Keratinocyte (primary cell): ENCODE measurements at regions not wholly inside any gene's neighbourhood (a gene's known extent, or its start where the extent isn't known, plus 50 kb on each side); places are given as distances from the start of the nearest gene placed in this dataset.

Experiments
- DNase-seq: peaks from one replicate; pipeline ENCODE4 v3.0.0-alpha.2; 2011; ENCODE audit warnings: low read depth, missing footprints, low spot score
- FAIRE-seq: peaks from 2 replicates; lab custom pipeline; 2011; peaks lifted over from hg19 to GRCh38; lab: Jason Lieb, UNC
- H2AFZ ChIP-seq: 2 replicates; pipeline ENCODE4 v1.6.0; 2012; ENCODE audit warnings: low read length, control low read depth, inconsistent platforms; ENCODE audit not compliant: control insufficient read depth
- H3K27ac ChIP-seq: 2 replicates; pipeline ENCODE4 v1.5.1; 2011; ENCODE audit warnings: low read length; ENCODE audit not compliant: control insufficient read depth, insufficient read depth
- H3K27me3 ChIP-seq: 3 replicates; pipeline ENCODE4 v1.6.0; 2011; ENCODE audit warnings: low read length; ENCODE audit not compliant: control insufficient read depth, insufficient read depth; ENCODE audit errors: extremely low read depth
- H3K36me3 ChIP-seq, 2 experiments: 2 replicates in 1 of 2; 3 replicates in 1 of 2; pipeline ENCODE4 v1.5.1; 2011; ENCODE audit warnings: low read length in 2 of 2, mild to moderate bottlenecking in 1 of 2; ENCODE audit not compliant: control insufficient read depth in 2 of 2, insufficient read depth in 2 of 2; ENCODE audit errors: extremely low read depth in 1 of 2
- H3K4me1 ChIP-seq: 3 replicates; pipeline ENCODE4 v1.5.1; 2011; ENCODE audit warnings: low read length; ENCODE audit not compliant: control insufficient read depth, insufficient read depth; ENCODE audit errors: extremely low read depth
- H3K4me2 ChIP-seq: 3 replicates; pipeline ENCODE4 v1.6.0; 2011; ENCODE audit warnings: low read depth, low read length; ENCODE audit not compliant: control insufficient read depth, insufficient read depth; ENCODE audit errors: extremely low read depth
- H3K4me3 ChIP-seq, 3 experiments: fragments of 200-600 bp in 1 of 3; sonication (generic) in 1 of 3; 2 replicates in 2 of 3; 3 replicates in 1 of 3; pipeline ENCODE4 v1.5.1; 2011 to 2016; ENCODE audit warnings: low read length in 3 of 3, mild to moderate bottlenecking in 3 of 3, control low read depth in 2 of 3, inconsistent platforms in 1 of 3, low read depth in 1 of 3, mixed read lengths in 1 of 3, mixed run types in 1 of 3, moderate library complexity in 1 of 3; ENCODE audit not compliant: control insufficient read depth in 2 of 3, insufficient read depth in 2 of 3; ENCODE audit errors: extremely low read depth in 1 of 3
- H3K79me2 ChIP-seq: 2 replicates; pipeline ENCODE4 v1.6.0; 2012; ENCODE audit warnings: low read length; ENCODE audit not compliant: control insufficient read depth, insufficient read depth
- H3K9ac ChIP-seq: 3 replicates; pipeline ENCODE4 v1.6.0; 2011; ENCODE audit warnings: low read length; ENCODE audit not compliant: control insufficient read depth, insufficient read depth; ENCODE audit errors: extremely low read depth
- H3K9me1 ChIP-seq: 3 replicates; pipeline ENCODE4 v1.6.0; 2011; ENCODE audit warnings: low read length; ENCODE audit not compliant: control insufficient read depth, insufficient read depth; ENCODE audit errors: extremely low read depth
- H3K9me3 ChIP-seq: 2 replicates; pipeline ENCODE4 v1.5.1; 2012; ENCODE audit warnings: low read depth, low read length; ENCODE audit not compliant: control insufficient read depth
- H4K20me1 ChIP-seq: 3 replicates; pipeline ENCODE4 v1.6.0; 2011; ENCODE audit warnings: low read length; ENCODE audit not compliant: control insufficient read depth, insufficient read depth; ENCODE audit errors: extremely low read depth
- EZH2 ChIP-seq: IDR thresholded peaks from one replicate; pipeline ENCODE4 v1.6.1; 2012; ENCODE audit warnings: inconsistent platforms, mild to moderate bottlenecking, low read length, moderate library complexity
- dilution Hi-C: fragments of 300-500 bp; cut with MboI; formaldehyde crosslinking; loops from one replicate; pipeline ENCODE4 v1.7.0; 2020; ENCODE audit warnings: low sequenced_read_pairs; ENCODE audit not compliant: extremely low pct_ligation_motif_present
- TF ChIP-seq, protein P1 (sequence below), 3 experiments: IDR thresholded peaks in 1 of 3; conservative IDR thresholded peaks in 1 of 3; optimal IDR thresholded peaks in 1 of 3; 2 replicates in 2 of 3; 3 replicates in 1 of 3; pipeline versions ENCODE3 to v1.5.1; 2011; ENCODE audit warnings: low read length in 3 of 3, mild to moderate bottlenecking in 3 of 3, moderate library complexity in 2 of 3, control low read depth in 1 of 3, inconsistent platforms in 1 of 3; ENCODE audit not compliant: insufficient read depth in 2 of 3; ENCODE audit errors: extremely low read depth in 1 of 3

DNA sequence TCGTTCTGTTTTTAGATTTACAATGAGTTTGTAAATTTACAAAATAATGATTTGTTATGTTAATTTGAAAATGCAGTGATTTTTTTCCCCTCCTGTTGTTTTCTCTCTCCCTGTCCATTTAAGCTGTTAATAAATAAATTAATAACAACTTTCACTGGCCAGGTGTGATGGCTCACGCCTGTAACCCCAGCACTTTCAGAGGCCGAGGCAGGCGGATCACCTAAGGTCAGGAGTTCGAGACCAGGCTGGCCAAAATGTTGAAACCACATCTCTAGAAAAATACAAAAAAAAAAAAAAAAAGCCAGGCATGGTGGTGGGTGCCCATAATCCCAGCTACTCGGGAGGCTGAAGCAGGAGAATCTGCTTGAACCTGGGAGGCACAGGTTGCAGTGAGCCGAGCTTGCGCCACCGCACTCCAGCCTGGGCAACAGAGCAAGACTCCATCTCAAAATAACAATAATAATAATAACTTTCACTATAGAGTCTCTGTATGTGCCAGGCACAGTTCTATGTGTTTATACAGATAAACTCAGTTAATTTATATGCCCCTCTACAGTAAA, 229.2 kb upstream of the ARGLU1 start:
- Histone ChIP-seq H3K9ac (no peak overlapping the region), H3K36me3 (no peaks in the 10 kb centered on the region), H3K4me3 (no peak overlapping the region), H3K27me3 (no peaks in the 10 kb centered on the region), H3K9me1 (no peaks in the 10 kb centered on the region), H2AFZ (no peak overlapping the region), H3K27ac (no peak overlapping the region), H3K79me2 (no peaks in the 10 kb centered on the region), H3K4me1 (no peaks in the 10 kb centered on the region), H3K9me3 (no peaks in the 10 kb centered on the region), H4K20me1 (no peaks in the 10 kb centered on the region), H3K4me2 (no peak overlapping the region)
- TF ChIP-seq, protein P1, sequence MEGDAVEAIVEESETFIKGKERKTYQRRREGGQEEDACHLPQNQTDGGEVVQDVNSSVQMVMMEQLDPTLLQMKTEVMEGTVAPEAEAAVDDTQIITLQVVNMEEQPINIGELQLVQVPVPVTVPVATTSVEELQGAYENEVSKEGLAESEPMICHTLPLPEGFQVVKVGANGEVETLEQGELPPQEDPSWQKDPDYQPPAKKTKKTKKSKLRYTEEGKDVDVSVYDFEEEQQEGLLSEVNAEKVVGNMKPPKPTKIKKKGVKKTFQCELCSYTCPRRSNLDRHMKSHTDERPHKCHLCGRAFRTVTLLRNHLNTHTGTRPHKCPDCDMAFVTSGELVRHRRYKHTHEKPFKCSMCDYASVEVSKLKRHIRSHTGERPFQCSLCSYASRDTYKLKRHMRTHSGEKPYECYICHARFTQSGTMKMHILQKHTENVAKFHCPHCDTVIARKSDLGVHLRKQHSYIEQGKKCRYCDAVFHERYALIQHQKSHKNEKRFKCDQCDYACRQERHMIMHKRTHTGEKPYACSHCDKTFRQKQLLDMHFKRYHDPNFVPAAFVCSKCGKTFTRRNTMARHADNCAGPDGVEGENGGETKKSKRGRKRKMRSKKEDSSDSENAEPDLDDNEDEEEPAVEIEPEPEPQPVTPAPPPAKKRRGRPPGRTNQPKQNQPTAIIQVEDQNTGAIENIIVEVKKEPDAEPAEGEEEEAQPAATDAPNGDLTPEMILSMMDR (optimal IDR thresholded peaks at IDR 0.05 in 1 of 3, IDR thresholded peaks at IDR 0.05 in 1 of 3, conservative IDR thresholded peaks at IDR 0.05 in 1 of 3; ENCODE audit: extremely low read depth in 1 of 3, insufficient read depth in 2 of 3, low read length in 3 of 3): no peak
- TF ChIP-seq EZH2: no peak
- dilution Hi-C loops: no loop called here
- FAIRE-seq (no peak), DNase-seq (no peak)

DNA sequence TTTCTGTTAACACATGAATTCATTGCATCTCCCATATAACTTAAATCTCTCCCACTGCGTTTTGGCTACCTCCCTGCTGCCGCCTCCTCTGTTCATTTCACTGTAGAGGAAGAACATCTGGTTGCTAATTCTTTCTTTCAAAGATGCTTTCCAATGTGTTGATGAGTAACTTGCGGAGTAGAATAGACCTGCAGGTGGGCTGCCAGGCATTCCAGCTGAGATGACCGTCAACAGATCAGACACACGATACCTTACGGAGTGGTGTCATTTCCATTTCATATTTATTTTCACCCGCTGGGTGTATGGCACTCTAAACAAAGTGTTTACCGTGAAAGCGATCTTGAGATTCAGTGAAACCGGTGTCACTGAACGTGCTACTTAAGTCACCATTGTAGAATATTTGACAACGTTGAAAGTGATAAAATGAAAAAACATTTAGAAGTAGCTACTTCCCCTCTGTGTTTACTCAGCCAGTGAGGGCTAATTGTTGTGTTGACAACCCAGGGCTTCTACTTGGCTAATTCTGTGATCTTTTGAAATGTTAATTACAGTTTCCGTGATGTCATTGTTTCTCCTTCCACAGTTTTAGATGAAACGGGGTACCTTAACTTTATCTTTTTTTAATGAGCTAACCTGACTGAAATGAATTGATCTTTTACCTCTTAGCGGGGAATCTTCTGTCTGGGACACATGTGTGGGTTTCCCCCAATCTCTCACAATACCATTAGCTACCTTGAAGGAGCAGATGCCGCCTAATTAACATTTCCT, 228.5 kb upstream of the ARGLU1 start:
- Histone ChIP-seq H3K9me1 (no peaks in the 10 kb centered on the region), H2AFZ (no peak overlapping the region), H3K4me2 (no peak overlapping the region), H3K4me1 (no peaks in the 10 kb centered on the region), H4K20me1 (no peaks in the 10 kb centered on the region), H3K9ac (no peak overlapping the region), H3K79me2 (no peaks in the 10 kb centered on the region), H3K36me3 (no peaks in the 10 kb centered on the region), H3K27me3 (no peaks in the 10 kb centered on the region), H3K27ac (no peak overlapping the region), H3K4me3 (no peak overlapping the region), H3K9me3 (no peaks in the 10 kb centered on the region)
- dilution Hi-C loops: no loop called here
- TF ChIP-seq EZH2: no peak
- TF ChIP-seq, protein P1 (optimal IDR thresholded peaks at IDR 0.05 in 1 of 3, IDR thresholded peaks at IDR 0.05 in 1 of 3, conservative IDR thresholded peaks at IDR 0.05 in 1 of 3; ENCODE audit: extremely low read depth in 1 of 3, insufficient read depth in 2 of 3, low read length in 3 of 3): no peak
- DNase-seq: no peak
- FAIRE-seq: no peak
